ENCODE measurements at regions not wholly inside any gene's neighbourhood (a gene's known extent, or its start where the extent isn't known, plus 50 kb on each side); places are given as distances from the start of the nearest gene placed in this dataset.

DNA sequence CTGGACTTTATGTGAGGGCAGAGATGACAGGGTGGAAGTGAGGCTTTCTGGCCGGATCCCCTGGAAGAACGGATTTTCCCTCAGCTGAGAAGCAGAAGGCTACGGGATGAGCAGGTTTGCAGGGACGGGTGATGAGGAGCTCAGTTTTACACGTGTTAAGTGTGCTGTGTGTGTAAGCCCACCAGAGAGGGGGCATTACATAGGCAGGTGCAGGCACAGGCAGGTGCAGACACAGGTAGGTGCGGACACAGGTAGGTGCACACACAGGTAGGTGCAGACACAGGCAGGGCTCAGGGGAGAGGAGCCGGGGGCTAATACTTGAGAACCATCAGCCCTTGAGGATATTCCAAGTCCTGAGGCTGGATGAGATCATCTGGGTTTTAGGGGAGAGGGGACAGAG lies 107.7 kb downstream of the COPS8 start:
- no peak overlapping the region for H3K4me3 Mint-ChIP-seq
- H3K27me3 Mint-ChIP-seq, result no peaks in the 10 kb centered on the region
- H3K4me1 Mint-ChIP-seq (ENCODE audit: unreplicated experiment), result peaks cover 39% of the 10 kb centered on the region
- no peak overlapping the region for H3K27ac Mint-ChIP-seq
- DNase-seq (ENCODE audit: extremely low spot score, unreplicated experiment), result no peak
- TF ChIP-seq, protein P1, sequence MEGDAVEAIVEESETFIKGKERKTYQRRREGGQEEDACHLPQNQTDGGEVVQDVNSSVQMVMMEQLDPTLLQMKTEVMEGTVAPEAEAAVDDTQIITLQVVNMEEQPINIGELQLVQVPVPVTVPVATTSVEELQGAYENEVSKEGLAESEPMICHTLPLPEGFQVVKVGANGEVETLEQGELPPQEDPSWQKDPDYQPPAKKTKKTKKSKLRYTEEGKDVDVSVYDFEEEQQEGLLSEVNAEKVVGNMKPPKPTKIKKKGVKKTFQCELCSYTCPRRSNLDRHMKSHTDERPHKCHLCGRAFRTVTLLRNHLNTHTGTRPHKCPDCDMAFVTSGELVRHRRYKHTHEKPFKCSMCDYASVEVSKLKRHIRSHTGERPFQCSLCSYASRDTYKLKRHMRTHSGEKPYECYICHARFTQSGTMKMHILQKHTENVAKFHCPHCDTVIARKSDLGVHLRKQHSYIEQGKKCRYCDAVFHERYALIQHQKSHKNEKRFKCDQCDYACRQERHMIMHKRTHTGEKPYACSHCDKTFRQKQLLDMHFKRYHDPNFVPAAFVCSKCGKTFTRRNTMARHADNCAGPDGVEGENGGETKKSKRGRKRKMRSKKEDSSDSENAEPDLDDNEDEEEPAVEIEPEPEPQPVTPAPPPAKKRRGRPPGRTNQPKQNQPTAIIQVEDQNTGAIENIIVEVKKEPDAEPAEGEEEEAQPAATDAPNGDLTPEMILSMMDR (conservative IDR thresholded peaks at IDR 0.05), result no peak
- no peaks in the 10 kb centered on the region for H3K36me3 Mint-ChIP-seq
- H3K9me3 Mint-ChIP-seq, result no peaks in the 10 kb centered on the region

DNA sequence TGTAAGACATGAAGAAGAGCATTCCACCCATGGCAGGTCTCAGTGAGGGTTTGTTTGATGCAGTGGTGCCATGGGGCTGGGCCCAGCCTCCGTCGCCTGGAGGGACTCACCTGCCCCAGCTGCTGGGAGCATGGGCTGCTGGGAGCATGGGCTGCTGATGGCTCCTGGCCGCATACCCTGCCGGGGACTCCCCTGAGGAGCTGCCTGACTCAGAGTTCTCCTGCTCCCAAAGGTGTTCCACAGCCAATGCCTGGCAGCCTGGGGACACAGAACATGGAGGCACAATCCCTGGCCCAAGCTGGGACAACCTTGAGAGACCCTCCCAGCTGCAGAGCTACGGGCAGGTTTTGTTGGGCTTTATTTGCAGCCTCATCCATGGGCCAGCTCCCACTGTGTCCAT lies 108.4 kb downstream of the COPS8 start:
- Mint-ChIP-seq H3K4me1 (ENCODE audit: unreplicated experiment) (peaks cover 43% of the 10 kb centered on the region), H3K9me3 (no peaks in the 10 kb centered on the region), H3K27ac (no peak overlapping the region), H3K36me3 (no peaks in the 10 kb centered on the region), H3K4me3 (no peak overlapping the region), H3K27me3 (no peaks in the 10 kb centered on the region)
- TF ChIP-seq, protein P1 (conservative IDR thresholded peaks at IDR 0.05), result no peak
- DNase-seq (ENCODE audit: extremely low spot score, unreplicated experiment), result no peak

DNA sequence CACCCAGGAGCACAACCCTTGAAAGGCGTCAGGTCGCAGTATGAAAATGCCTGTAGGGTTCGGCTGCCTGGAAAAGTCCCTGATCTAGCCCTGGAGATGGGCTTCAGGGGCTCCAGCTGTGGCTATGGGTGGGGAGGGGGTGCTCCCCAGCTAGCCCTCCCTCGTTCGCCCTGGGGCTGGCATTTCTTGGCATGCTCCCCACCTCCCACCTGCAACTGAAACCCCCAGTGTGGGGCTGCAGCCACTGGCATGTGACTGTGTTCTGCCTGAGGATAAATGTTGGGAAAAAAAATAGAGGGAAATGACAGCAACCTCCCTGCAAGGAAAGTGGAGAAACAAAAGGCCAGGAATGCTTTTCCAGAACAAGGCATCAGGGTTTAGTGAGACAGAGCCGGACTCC lies 109.2 kb downstream of the COPS8 start:
- H3K36me3 Mint-ChIP-seq, result no peaks in the 10 kb centered on the region
- H3K4me3 Mint-ChIP-seq, result no peak overlapping the region
- H3K27me3 Mint-ChIP-seq, result no peaks in the 10 kb centered on the region
- H3K27ac Mint-ChIP-seq, result no peak overlapping the region
- no peak for DNase-seq (ENCODE audit: extremely low spot score, unreplicated experiment)
- peaks cover 44% of the 10 kb centered on the region for H3K4me1 Mint-ChIP-seq (ENCODE audit: unreplicated experiment)
- TF ChIP-seq, protein P1 (conservative IDR thresholded peaks at IDR 0.05), result no peak
- no peaks in the 10 kb centered on the region for H3K9me3 Mint-ChIP-seq

DNA sequence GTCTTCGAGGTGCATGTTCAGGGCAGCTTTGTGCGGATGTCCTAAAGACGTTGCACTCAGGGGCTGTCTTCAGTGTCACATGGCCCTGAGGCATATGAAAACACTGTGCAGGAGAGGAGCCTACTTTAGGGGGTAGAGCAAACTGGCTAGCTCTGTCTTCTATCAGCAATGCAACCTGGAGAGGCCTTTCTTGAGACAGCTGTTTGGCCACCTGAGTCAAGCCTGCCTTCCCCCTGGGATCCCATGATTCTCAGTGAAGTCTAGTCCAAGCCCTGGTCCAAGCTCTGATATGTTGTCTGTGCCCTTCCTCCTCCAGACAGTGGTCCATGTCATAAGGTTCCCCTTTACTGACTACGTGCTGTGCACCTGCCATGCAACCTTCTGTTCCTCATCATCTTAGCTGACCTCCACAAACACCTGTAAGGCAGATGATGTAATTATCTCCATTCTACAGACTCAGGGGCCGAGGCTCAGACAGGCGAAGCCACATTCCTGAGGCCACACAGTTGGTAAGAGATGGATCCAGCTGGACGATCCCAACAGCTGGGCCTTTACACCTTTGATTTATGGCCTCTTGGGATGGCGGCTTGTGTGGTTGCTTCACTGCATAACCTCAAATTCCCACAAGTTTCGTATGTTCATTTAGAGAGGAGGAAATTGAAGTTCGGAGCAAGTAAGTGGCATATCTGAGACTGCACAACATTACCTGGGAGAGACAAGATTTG lies 109.9 kb downstream of the COPS8 start:
- Mint-ChIP-seq H3K36me3 (no peaks in the 10 kb centered on the region), H3K27me3 (no peaks in the 10 kb centered on the region), H3K4me1 (ENCODE audit: unreplicated experiment) (peaks cover 44% of the 10 kb centered on the region), H3K4me3 (no peak overlapping the region), H3K9me3 (no peaks in the 10 kb centered on the region), H3K27ac (no peak overlapping the region)
- no peak for DNase-seq (ENCODE audit: extremely low spot score, unreplicated experiment)
- TF ChIP-seq, protein P1 (conservative IDR thresholded peaks at IDR 0.05), result no peak

DNA sequence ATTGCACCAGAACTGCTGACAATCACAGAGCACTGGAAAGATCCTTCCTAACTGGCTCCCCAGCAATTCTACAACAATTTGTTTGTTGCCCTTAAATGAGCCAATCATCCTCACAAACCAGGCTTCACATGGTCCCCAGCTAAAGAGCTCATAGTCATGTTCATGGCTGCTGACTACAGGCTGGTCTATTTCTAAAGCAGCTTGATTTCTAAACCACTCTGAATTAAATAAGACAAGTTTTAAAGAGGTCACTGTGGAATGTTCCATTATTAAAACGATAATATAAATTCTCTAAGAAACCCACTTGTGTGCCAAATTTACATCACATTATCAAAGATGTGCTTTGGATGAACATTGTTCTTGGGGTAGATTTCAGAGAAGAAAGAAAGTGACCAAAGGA lies 110.7 kb downstream of the COPS8 start:
- Mint-ChIP-seq H3K27ac (no peak overlapping the region), H3K9me3 (no peaks in the 10 kb centered on the region), H3K36me3 (no peaks in the 10 kb centered on the region), H3K4me1 (ENCODE audit: unreplicated experiment) (peaks cover 45% of the 10 kb centered on the region), H3K4me3 (no peak overlapping the region), H3K27me3 (no peaks in the 10 kb centered on the region)
- DNase-seq (ENCODE audit: extremely low spot score, unreplicated experiment), result no peak
- TF ChIP-seq, protein P1 (conservative IDR thresholded peaks at IDR 0.05), result no peak
